HCT116 (cell line): ENCODE measurements at regions not wholly inside any gene's neighbourhood (a gene's known extent, or its start where the extent isn't known, plus 50 kb on each side); places are given as distances from the start of the nearest gene placed in this dataset.

Experiments used
- ATAC-seq: fragments of 200-7000 bp; cut with Tn5 transposase; 2 replicates; pipeline ENCODE4 v1.9.1; 2020; ENCODE audit warnings: mild to moderate bottlenecking, moderate library complexity
- BruUV-seq: library from RNA; stranded (reverse); fragments of 400-500 nt; replicated peaks from 2 replicates; lab custom pipeline; 2021; lab: Mats Ljungman, UMichigan
- CTCF ChIA-PET: fragments of 300-600 bp; sonication (Branson Sonifier 250); formaldehyde crosslinking; loops from one replicate; lab custom pipeline; 2021; ENCODE audit warnings: antibody characterized with exemption; lab: Charles Lee
- POLR2A ChIA-PET: fragments of 300-600, 350-600 bp; sonication (Branson Sonifier 250); formaldehyde crosslinking; loops from one replicate; lab custom pipeline; 2021; ENCODE audit warnings: antibody characterized with exemption; lab: Charles Lee
- RAD21 ChIA-PET, 2 experiments: fragments of 300-600 bp; sonication (Branson Sonifier 250); formaldehyde crosslinking; loops; one replicate each; lab custom pipeline; 2023; ENCODE audit warnings: low total read pairs in 2 of 2; ENCODE audit not compliant: uncharacterized antibody in 2 of 2, unreplicated experiment in 2 of 2, low non-redundant PET in 1 of 2; lab: Charles Lee
- DNase-seq: peaks from one replicate; pipeline ENCODE4 v3.0.0-alpha.2; 2010; ENCODE audit warnings: low read depth, low spot score
- H2AFZ ChIP-seq: fragments of 200-600 bp; shearing (Covaris generic), sonication (generic); 2 replicates; pipeline ENCODE4 v1.6.1; 2017; ENCODE audit warnings: low read depth, mixed run types, mixed read lengths, antibody characterized with exemption, low read length; ENCODE audit not compliant: poor library complexity, severe bottlenecking
- H3K27ac ChIP-seq: 2 replicates; pipeline ENCODE4 v1.5.1; 2012; ENCODE audit warnings: low read depth, low read length
- H3K27me3 ChIP-seq: fragments of 200-600 bp; sonication (generic); 2 replicates; pipeline ENCODE4 v1.6.1; 2016; ENCODE audit warnings: mixed run types, low read length, mixed read lengths; ENCODE audit not compliant: insufficient read depth
- H3K36me3 ChIP-seq, 2 experiments: fragments of 200-500 bp in 1 of 2; fragments of 200-600 bp in 1 of 2; sonication (Bioruptor generic) in 1 of 2; sonication (generic) in 1 of 2; 2 replicates each; pipeline versions ENCODE4 v1.5.1 to v1.6.1; 2014 to 2016; ENCODE audit warnings: low read length in 2 of 2, inconsistent platforms in 1 of 2, mixed read lengths in 1 of 2, mixed run types in 1 of 2; ENCODE audit not compliant: insufficient read depth in 2 of 2, control insufficient read depth in 1 of 2
- H3K4me1 ChIP-seq, 2 experiments: fragments of 200-600 bp in 1 of 2; sonication (generic) in 1 of 2; 2 replicates each; pipeline versions ENCODE4 v1.5.1 to v1.6.1; 2012 to 2017; ENCODE audit warnings: low read length in 2 of 2, inconsistent platforms in 1 of 2, mild to moderate bottlenecking in 1 of 2, mixed read lengths in 1 of 2, mixed run types in 1 of 2, moderate library complexity in 1 of 2; ENCODE audit not compliant: insufficient read depth in 2 of 2, control insufficient read depth in 1 of 2
- H3K4me2 ChIP-seq: fragments of 200-600 bp; sonication (generic); 2 replicates; pipeline ENCODE4 v1.6.1; 2017; ENCODE audit warnings: mixed run types, low read length, mixed read lengths
- H3K4me3 ChIP-seq, 2 experiments: fragments of 200-600 bp in 1 of 2; sonication (generic) in 1 of 2; replicated peaks in 1 of 2; 2 replicates each; pipeline ENCODE4 v1.5.1; 2011 to 2016; ENCODE audit warnings: low read length in 2 of 2, control low read depth in 1 of 2, low read depth in 1 of 2, mild to moderate bottlenecking in 1 of 2, mixed read lengths in 1 of 2, mixed run types in 1 of 2
- H3K79me2 ChIP-seq: fragments of 200-600 bp; sonication (generic); 2 replicates; pipeline ENCODE4 v1.6.1; 2017; ENCODE audit warnings: mild to moderate bottlenecking, mixed run types, low read length, moderate library complexity, mixed read lengths; ENCODE audit not compliant: insufficient read depth
- H3K9ac ChIP-seq: fragments of 200-600 bp; sonication (generic); 2 replicates; pipeline ENCODE4 v1.6.1; 2016; ENCODE audit warnings: low read length, mixed read lengths
- H3K9me2 ChIP-seq: fragments of 200-600 bp; sonication (generic), shearing (Covaris generic); 2 replicates; pipeline ENCODE4 v1.6.1; 2017; ENCODE audit warnings: mixed run types, mild to moderate bottlenecking, moderate library complexity; ENCODE audit not compliant: insufficient read depth
- H3K9me3 ChIP-seq, 2 experiments: fragments of 200-500 bp in 1 of 2; fragments of 200-600 bp in 1 of 2; sonication (Bioruptor generic) in 1 of 2; sonication (generic) in 1 of 2; 2 replicates each; pipeline ENCODE4 v1.6.1; 2014 to 2017; ENCODE audit warnings: low read length in 2 of 2, mixed read lengths in 2 of 2, inconsistent platforms in 1 of 2, low read depth in 1 of 2, mild to moderate bottlenecking in 1 of 2, mixed run types in 1 of 2, moderate library complexity in 1 of 2; ENCODE audit not compliant: control insufficient read depth in 1 of 2, insufficient read depth in 1 of 2
- H4K20me1 ChIP-seq: fragments of 200-600 bp; sonication (generic), shearing (Covaris generic); 2 replicates; pipeline ENCODE4 v1.6.1; 2017; ENCODE audit warnings: mixed run types, mild to moderate bottlenecking, moderate library complexity; ENCODE audit not compliant: insufficient read depth
- CBX3 ChIP-seq: IDR thresholded peaks from 2 replicates; pipeline ENCODE4 v1.6.1; 2012; ENCODE audit warnings: low read depth
- CEBPB ChIP-seq: IDR thresholded peaks from 2 replicates; pipeline ENCODE4 v1.6.1; 2012; ENCODE audit warnings: low read depth
- EZH2 ChIP-seq: fragments of 200-600 bp; sonication (generic); IDR thresholded peaks from 2 replicates; pipeline ENCODE4 v1.6.1; 2017; ENCODE audit warnings: antibody characterized with exemption, mixed run types
- EZH2phosphoT487 ChIP-seq: fragments of 200-600 bp; IDR thresholded peaks from 2 replicates; pipeline ENCODE4 v1.6.1; 2018; ENCODE audit warnings: antibody characterized with exemption, borderline replicate concordance
- FOSL1 ChIP-seq: IDR thresholded peaks from 2 replicates; pipeline ENCODE4 v1.6.1; 2012; ENCODE audit warnings: low read depth
- POLR2A ChIP-seq: IDR thresholded peaks from 2 replicates; pipeline ENCODE4 v1.7.0; 2011; ENCODE audit warnings: borderline replicate concordance; ENCODE audit not compliant: insufficient read depth, insufficient read length; ENCODE audit errors: extremely low read depth
- POLR2AphosphoS5 ChIP-seq: IDR thresholded peaks from 2 replicates; pipeline ENCODE4 v1.6.1; 2011; ENCODE audit warnings: mild to moderate bottlenecking, low read depth, low read length, moderate library complexity
- SIN3A ChIP-seq: IDR thresholded peaks from 2 replicates; pipeline ENCODE4 v1.6.1; 2012; ENCODE audit warnings: low read depth
- SP1 ChIP-seq: IDR thresholded peaks from 2 replicates; pipeline ENCODE4 v1.6.1; 2012; ENCODE audit warnings: low read depth
- SRF ChIP-seq: IDR thresholded peaks from 2 replicates; pipeline ENCODE4 v1.6.1; 2012; ENCODE audit warnings: low read depth
- TCF7L2 ChIP-seq: IDR thresholded peaks from 2 replicates; pipeline ENCODE4 v1.7.0; 2011; ENCODE audit warnings: borderline replicate concordance, inconsistent platforms; ENCODE audit not compliant: insufficient read depth, insufficient read length; ENCODE audit errors: extremely low read depth
- ZBTB33 ChIP-seq: IDR thresholded peaks from 2 replicates; pipeline ENCODE4 v1.6.1; 2011; ENCODE audit warnings: mild to moderate bottlenecking, low read length, moderate library complexity; ENCODE audit not compliant: insufficient replicate concordance; ENCODE audit errors: extremely low read depth
- ZFX ChIP-seq: fragments of 450-650 bp; IDR thresholded peaks from 2 replicates; pipeline ENCODE4 v1.6.1; 2017
- ZNF274 ChIP-seq: fragments of 200-500 bp; sonication (Bioruptor generic); IDR thresholded peaks from 2 replicates; pipeline ENCODE4 v1.6.1; 2014; ENCODE audit warnings: mild to moderate bottlenecking, low read depth, low read length, inconsistent platforms
- intact Hi-C: fragments of 100-400 bp; cut with micrococcal nuclease; formaldehyde crosslinking; loops from 2 replicates; pipeline ENCODE4 v1.10.0; 2022

GRCh38 chr5:145636371-145636770 lies 198.8 kb downstream of the PRELID2 start:
- no TSS peak for BruUV-seq
- Histone ChIP-seq H4K20me1 (no peaks in the 10 kb centered on the region), H3K36me3 (no peaks in the 10 kb centered on the region), H3K27ac (no peak overlapping the region)
- TF ChIP-seq CEBPB (no peak), TCF7L2 (no peak), EZH2phosphoT487 (no peak), FOSL1 (no peak), ZNF274 (no peak), SIN3A (no peak), POLR2AphosphoS5 (no peak), SRF (no peak), ZBTB33 (no peak)
- TF ChIP-seq, all 23 proteins: peak for 0
- no peaks in the 10 kb centered on the region for H3K4me1 ChIP-seq
- intact Hi-C loops: no loop called here
- DNase-seq: no peak
- POLR2A ChIA-PET: no interaction called here
- H3K9me3 ChIP-seq: no peaks in the 10 kb centered on the region
- ATAC-seq: no peak
- H3K4me3 ChIP-seq: no peak overlapping the region
- H3K4me2 ChIP-seq: no peak overlapping the region
- no peaks in the 10 kb centered on the region for H3K9me2 ChIP-seq
- CTCF ChIA-PET: no interaction called here
- H3K27me3 ChIP-seq: no peaks in the 10 kb centered on the region
- H3K79me2 ChIP-seq: no peaks in the 10 kb centered on the region
- RAD21 ChIA-PET: no interaction called here
- H3K9ac ChIP-seq: no peak overlapping the region
- no peak overlapping the region for H2AFZ ChIP-seq

GRCh38 chr5:145633474-145633873 lies 201.7 kb downstream of the PRELID2 start:
- RAD21 ChIA-PET: no interaction called here
- DNase-seq: no peak
- no peak overlapping the region for H3K9ac ChIP-seq
- H3K9me3 ChIP-seq: no peaks in the 10 kb centered on the region
- TF ChIP-seq ZFX (no peak), SP1 (no peak), EZH2phosphoT487 (no peak), CEBPB (no peak), EZH2 (no peak), CBX3 (no peak), POLR2A (no peak), SRF (no peak), SIN3A (no peak)
- TF ChIP-seq, all 23 proteins: peak for 0
- H3K4me2 ChIP-seq: no peak overlapping the region
- no peaks in the 10 kb centered on the region for H3K79me2 ChIP-seq
- no peaks in the 10 kb centered on the region for H3K36me3 ChIP-seq
- H3K4me3 ChIP-seq: no peak overlapping the region
- CTCF ChIA-PET: no interaction called here
- intact Hi-C loops: no loop called here
- H3K9me2 ChIP-seq: no peaks in the 10 kb centered on the region
- BruUV-seq: no TSS peak
- H3K27me3 ChIP-seq: no peaks in the 10 kb centered on the region
- H4K20me1 ChIP-seq: no peaks in the 10 kb centered on the region
- ATAC-seq: no peak
- no peak overlapping the region for H2AFZ ChIP-seq
- POLR2A ChIA-PET: no interaction called here
- H3K27ac ChIP-seq: no peak overlapping the region
- H3K4me1 ChIP-seq: no peaks in the 10 kb centered on the region
